ENCODE measurements at regions not wholly inside any gene's neighbourhood (a gene's known extent, or its start where the extent isn't known, plus 50 kb on each side); places are given as distances from the start of the nearest gene placed in this dataset.

- Histone ChIP-seq H3K27me3 (ENCODE audit: insufficient read depth, low read length) (no peaks in the 10 kb centered on the region), H3K27ac (ENCODE audit: low read depth, low read length) (no peak overlapping the region), H3K36me3 (ENCODE audit: insufficient read depth, low read length) (no peaks in the 10 kb centered on the region), H3K4me1 (ENCODE audit: insufficient read depth, low read length) (no peaks in the 10 kb centered on the region), H3K9me3 (ENCODE audit: control insufficient read depth in 1 of 2, low read length in 2 of 2) (no peaks in the 10 kb centered on the region), H3K4me3 (ENCODE audit: low read length in 2 of 2) (no peak overlapping the region)
- peaks cover 0 to under 1% of the 10 kb centered on the region in 2 donors for H3K27me3 Mint-ChIP-seq
- H3K9me3 Mint-ChIP-seq = no peaks in the 10 kb centered on the region
- POLR2A ChIA-PET (ENCODE audit: partially characterized antibody) = no interaction called here
- intact Hi-C loops (cut with micrococcal nuclease) = no loop called here
- no peaks in the 10 kb centered on the region for H3K36me3 Mint-ChIP-seq
- CTCF ChIA-PET (ENCODE audit: partially characterized antibody) = no interaction called here
- no peaks in the 10 kb centered on the region for H3K4me1 Mint-ChIP-seq
- H3K4me3 Mint-ChIP-seq = no peak overlapping the region
- no peak for DNase-seq
- no peak overlapping the region for H3K27ac Mint-ChIP-seq
These were observed 452.3 kb upstream of the MEX3C start for GRCh38 chr18:51649796-51650195.

DNA sequence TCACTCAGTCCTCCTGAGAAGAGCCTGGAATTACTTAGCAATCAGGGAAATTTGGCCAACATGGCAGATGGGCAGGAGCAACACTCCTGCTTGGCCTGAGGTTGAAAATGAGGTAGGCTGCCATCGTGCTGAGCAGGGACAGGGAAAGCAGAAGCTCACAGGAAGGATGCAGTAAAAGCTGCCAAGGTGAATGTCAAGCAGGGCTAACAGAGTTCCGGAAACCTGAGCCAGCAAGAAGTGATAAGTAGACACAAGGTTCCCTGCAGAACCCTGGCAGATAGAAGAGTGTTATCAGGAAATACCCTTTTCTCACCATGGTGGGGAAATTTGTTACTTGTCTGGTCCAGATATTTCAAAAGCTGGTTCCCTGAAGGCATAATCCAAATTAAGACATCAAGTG, 454.3 kb upstream of the MEX3C start:
- ChIA-PET CTCF (ENCODE audit: partially characterized antibody) (no interaction called here), POLR2A (ENCODE audit: partially characterized antibody) (no interaction called here)
- H3K4me3 Mint-ChIP-seq = no peak overlapping the region
- Histone ChIP-seq H3K27me3 (ENCODE audit: insufficient read depth, low read length) (no peaks in the 10 kb centered on the region), H3K9me3 (ENCODE audit: control insufficient read depth in 1 of 2, low read length in 2 of 2) (no peaks in the 10 kb centered on the region), H3K4me1 (ENCODE audit: insufficient read depth, low read length) (no peaks in the 10 kb centered on the region), H3K4me3 (ENCODE audit: low read length in 2 of 2) (no peak overlapping the region), H3K36me3 (ENCODE audit: insufficient read depth, low read length) (no peaks in the 10 kb centered on the region), H3K27ac (ENCODE audit: low read depth, low read length) (no peak overlapping the region)
- no peak overlapping the region for H3K27ac Mint-ChIP-seq
- no peaks in the 10 kb centered on the region for H3K36me3 Mint-ChIP-seq
- no peaks in the 10 kb centered on the region for H3K9me3 Mint-ChIP-seq
- intact Hi-C loops (cut with micrococcal nuclease) = no loop called here
- DNase-seq = no peak
- peaks cover 0 to 5% of the 10 kb centered on the region in 2 donors for H3K27me3 Mint-ChIP-seq
- no peaks in the 10 kb centered on the region for H3K4me1 Mint-ChIP-seq

DNA sequence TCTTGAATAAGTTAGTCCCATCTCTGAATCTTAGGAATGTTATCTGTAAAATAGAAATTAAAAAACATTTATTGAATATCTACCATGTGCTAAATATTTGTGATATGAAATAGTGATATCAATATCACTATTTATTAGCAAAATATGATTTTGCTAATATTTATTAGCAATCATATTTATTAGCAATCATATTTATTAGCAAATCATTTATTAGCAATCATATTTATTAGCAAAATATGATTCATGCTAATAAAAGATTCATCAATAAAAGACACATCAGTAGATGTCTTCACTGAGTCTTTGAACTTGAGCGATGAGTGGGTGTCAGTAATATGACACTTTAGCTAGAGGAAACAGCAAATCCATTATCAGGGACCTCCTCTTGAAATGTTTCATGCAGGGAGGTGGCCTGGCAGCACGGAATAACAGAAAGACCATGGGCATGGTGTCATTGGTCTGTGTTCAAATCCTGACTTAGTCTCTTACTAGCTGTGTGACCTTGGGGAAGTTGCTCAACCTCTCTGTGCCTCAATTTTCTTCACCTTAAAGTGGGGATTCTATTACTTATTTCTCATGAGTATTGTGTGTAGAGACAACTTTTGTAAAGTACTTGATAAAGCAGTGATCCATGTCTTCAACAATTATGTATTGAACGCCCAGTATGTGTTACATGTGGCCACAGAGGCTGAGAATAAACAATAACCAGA, 456.2 kb upstream of the MEX3C start:
- H3K4me3 Mint-ChIP-seq = no peak overlapping the region
- no peaks in the 10 kb centered on the region for H3K9me3 ChIP-seq (ENCODE audit: control insufficient read depth in 1 of 2, low read length in 2 of 2)
- no peaks in the 10 kb centered on the region for H3K4me1 Mint-ChIP-seq
- intact Hi-C loops (cut with micrococcal nuclease) = no loop called here
- no peak overlapping the region for H3K27ac Mint-ChIP-seq
- H3K4me1 ChIP-seq (ENCODE audit: insufficient read depth, low read length) = no peaks in the 10 kb centered on the region
- no peak for DNase-seq
- no peaks in the 10 kb centered on the region for H3K36me3 ChIP-seq (ENCODE audit: insufficient read depth, low read length)
- no peak overlapping the region for H3K4me3 ChIP-seq (ENCODE audit: low read length in 2 of 2)
- H3K36me3 Mint-ChIP-seq = no peaks in the 10 kb centered on the region
- no peak overlapping the region for H3K27ac ChIP-seq (ENCODE audit: low read depth, low read length)
- H3K27me3 ChIP-seq (ENCODE audit: insufficient read depth, low read length) = no peaks in the 10 kb centered on the region
- CTCF ChIA-PET (ENCODE audit: partially characterized antibody) = no interaction called here
- POLR2A ChIA-PET (ENCODE audit: partially characterized antibody) = no interaction called here
- H3K9me3 Mint-ChIP-seq = no peaks in the 10 kb centered on the region
- peaks cover 0 to 5% of the 10 kb centered on the region in 2 donors for H3K27me3 Mint-ChIP-seq

DNA sequence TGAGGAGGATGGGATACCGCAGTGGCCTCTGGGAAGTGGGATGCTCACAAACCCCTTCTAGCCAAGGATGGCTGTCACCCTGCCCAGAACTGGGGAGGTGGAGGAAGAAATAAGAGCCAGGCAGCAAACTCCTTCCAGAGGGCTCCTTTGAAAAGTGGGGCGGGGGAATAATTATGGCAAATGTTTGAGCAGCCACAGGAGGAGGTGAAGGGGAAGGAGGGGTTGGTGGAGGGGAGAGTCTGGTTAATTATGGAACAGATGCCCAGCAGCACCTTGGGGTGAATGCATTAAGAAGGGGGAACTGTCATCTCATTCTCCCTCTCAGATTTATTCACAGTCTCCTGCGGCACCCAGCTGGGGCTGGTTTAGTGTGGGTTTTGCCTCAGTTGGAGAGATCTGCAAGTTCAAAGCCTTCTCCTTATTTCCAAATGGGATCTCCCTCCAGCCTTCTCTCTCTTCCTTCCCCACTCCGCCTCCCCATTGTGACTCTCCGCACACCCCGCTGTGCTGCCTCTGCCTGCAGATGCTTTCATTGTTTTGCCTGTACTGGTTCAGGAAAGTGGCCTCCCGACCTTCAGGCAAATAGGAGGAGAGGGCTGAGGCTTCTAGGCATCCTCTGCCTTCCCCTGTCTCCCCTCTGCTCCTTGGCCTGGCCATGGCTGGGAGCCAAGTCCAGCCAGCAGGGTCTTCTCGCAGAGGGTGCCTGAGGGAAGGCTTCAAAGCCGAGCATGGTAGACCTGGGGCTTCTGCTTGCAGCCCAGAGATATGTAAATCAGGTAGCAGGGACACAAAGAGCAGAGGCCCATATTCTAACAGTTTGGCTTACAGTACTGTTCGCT, 457.2 kb upstream of the MEX3C start:
- no peak overlapping the region for H3K4me3 ChIP-seq (ENCODE audit: low read length in 2 of 2)
- no peak overlapping the region for H3K27ac ChIP-seq (ENCODE audit: low read depth, low read length)
- Mint-ChIP-seq H3K36me3 (no peaks in the 10 kb centered on the region), H3K27me3 (peaks cover 0 to 6% of the 10 kb centered on the region in 2 donors), H3K27ac (no peak overlapping the region), H3K4me3 (no peak overlapping the region), H3K9me3 (no peaks in the 10 kb centered on the region), H3K4me1 (no peaks in the 10 kb centered on the region)
- no peaks in the 10 kb centered on the region for H3K4me1 ChIP-seq (ENCODE audit: insufficient read depth, low read length)
- ChIA-PET CTCF (ENCODE audit: partially characterized antibody) (no interaction called here), POLR2A (ENCODE audit: partially characterized antibody) (no interaction called here)
- no peak for DNase-seq
- H3K9me3 ChIP-seq (ENCODE audit: control insufficient read depth in 1 of 2, low read length in 2 of 2) = no peaks in the 10 kb centered on the region
- H3K27me3 ChIP-seq (ENCODE audit: insufficient read depth, low read length) = no peaks in the 10 kb centered on the region
- H3K36me3 ChIP-seq (ENCODE audit: insufficient read depth, low read length) = no peaks in the 10 kb centered on the region
- intact Hi-C loops (cut with micrococcal nuclease) = no loop called here

GRCh38 chr18:51655327-51655698, 457.8 kb upstream of the MEX3C start:
- Histone ChIP-seq H3K27ac (ENCODE audit: low read depth, low read length) (no peak overlapping the region), H3K27me3 (ENCODE audit: insufficient read depth, low read length) (no peaks in the 10 kb centered on the region), H3K4me3 (ENCODE audit: low read length in 2 of 2) (no peak overlapping the region), H3K9me3 (ENCODE audit: control insufficient read depth in 1 of 2, low read length in 2 of 2) (no peaks in the 10 kb centered on the region), H3K36me3 (ENCODE audit: insufficient read depth, low read length) (no peaks in the 10 kb centered on the region), H3K4me1 (ENCODE audit: insufficient read depth, low read length) (no peaks in the 10 kb centered on the region)
- no peak overlapping the region for H3K27ac Mint-ChIP-seq
- H3K4me1 Mint-ChIP-seq = no peaks in the 10 kb centered on the region
- no peaks in the 10 kb centered on the region for H3K36me3 Mint-ChIP-seq
- no peak overlapping the region for H3K4me3 Mint-ChIP-seq
- intact Hi-C loops (cut with micrococcal nuclease) = no loop called here
- ChIA-PET CTCF (ENCODE audit: partially characterized antibody) (no interaction called here), POLR2A (ENCODE audit: partially characterized antibody) (no interaction called here)
- H3K9me3 Mint-ChIP-seq = no peaks in the 10 kb centered on the region
- DNase-seq = no peak
- H3K27me3 Mint-ChIP-seq = peaks cover 0 to 8% of the 10 kb centered on the region in 2 donors

GRCh38 chr18:51656249-51656648, 458.8 kb upstream of the MEX3C start:
- H3K27ac ChIP-seq (ENCODE audit: low read depth, low read length) = no peak overlapping the region

DNA sequence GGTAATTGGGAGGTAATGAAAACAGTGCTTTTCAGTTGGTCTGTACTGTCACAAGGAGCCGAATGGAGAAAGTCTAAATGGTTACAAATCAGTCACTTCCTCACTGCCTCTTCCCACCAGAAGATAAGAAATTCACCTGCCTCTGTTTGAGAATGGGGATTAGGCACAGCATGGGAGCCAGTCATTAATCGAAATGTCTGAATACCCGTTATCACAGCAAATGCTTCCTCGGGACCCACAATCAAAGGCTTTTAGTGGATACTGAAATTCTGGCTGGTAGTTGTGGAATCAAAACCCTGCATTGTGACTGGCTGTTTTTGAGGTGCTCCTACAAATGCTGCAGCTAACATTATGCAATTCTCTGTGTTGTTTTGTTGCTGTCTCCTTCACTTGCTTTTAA, 461.0 kb upstream of the MEX3C start:
- no peaks in the 10 kb centered on the region for H3K27me3 ChIP-seq (ENCODE audit: insufficient read depth, low read length)
- POLR2A ChIA-PET (ENCODE audit: partially characterized antibody) = no interaction called here
- H3K36me3 Mint-ChIP-seq = no peaks in the 10 kb centered on the region
- no peaks in the 10 kb centered on the region for H3K4me1 ChIP-seq (ENCODE audit: insufficient read depth, low read length)
- no peaks in the 10 kb centered on the region for H3K36me3 ChIP-seq (ENCODE audit: insufficient read depth, low read length)
- H3K4me3 Mint-ChIP-seq = no peak overlapping the region
- H3K4me3 ChIP-seq (ENCODE audit: low read length in 2 of 2) = no peak overlapping the region
- no peaks in the 10 kb centered on the region for H3K4me1 Mint-ChIP-seq
- intact Hi-C loops (cut with micrococcal nuclease) = no loop called here
- no peak overlapping the region for H3K27ac Mint-ChIP-seq
- CTCF ChIA-PET (ENCODE audit: partially characterized antibody) = no interaction called here
- peaks cover 0 to 8% of the 10 kb centered on the region in 2 donors for H3K27me3 Mint-ChIP-seq
- H3K9me3 ChIP-seq (ENCODE audit: control insufficient read depth in 1 of 2, low read length in 2 of 2) = no peaks in the 10 kb centered on the region
- no peak overlapping the region for H3K27ac ChIP-seq (ENCODE audit: low read depth, low read length)
- no peak for DNase-seq
- H3K9me3 Mint-ChIP-seq = peaks cover 0 to 1% (median 0%) of the 10 kb centered on the region in 8 donors

More at GRCh38 chr18:51656249-51656648, 458.8 kb upstream of the MEX3C start:
- H3K9me3 ChIP-seq (ENCODE audit: control insufficient read depth in 1 of 2, low read length in 2 of 2) = no peaks in the 10 kb centered on the region
- Mint-ChIP-seq H3K9me3 (no peaks in the 10 kb centered on the region), H3K27ac (no peak overlapping the region), H3K36me3 (no peaks in the 10 kb centered on the region), H3K4me3 (no peak overlapping the region), H3K27me3 (peaks cover 0 to 8% of the 10 kb centered on the region in 2 donors), H3K4me1 (no peaks in the 10 kb centered on the region)
- no peak overlapping the region for H3K4me3 ChIP-seq (ENCODE audit: low read length in 2 of 2)
- no peaks in the 10 kb centered on the region for H3K27me3 ChIP-seq (ENCODE audit: insufficient read depth, low read length)
- H3K4me1 ChIP-seq (ENCODE audit: insufficient read depth, low read length) = no peaks in the 10 kb centered on the region
- ChIA-PET POLR2A (ENCODE audit: partially characterized antibody) (no interaction called here), CTCF (ENCODE audit: partially characterized antibody) (no interaction called here)
- no peak for DNase-seq
- intact Hi-C loops (cut with micrococcal nuclease) = no loop called here
- H3K36me3 ChIP-seq (ENCODE audit: insufficient read depth, low read length) = no peaks in the 10 kb centered on the region
